Loucy (cell line): ENCODE measurements at regions not wholly inside any gene's neighbourhood (a gene's known extent, or its start where the extent isn't known, plus 50 kb on each side); places are given as distances from the start of the nearest gene placed in this dataset.
"Not testable (repeated sequence)": the region's sequence is repeated elsewhere in the genome, so short reads cannot be mapped to it uniquely, and the experiment has no call there.

Experiments used
- CTCF ChIP-seq: fragments of 200-600 bp; sonication (generic); conservative IDR thresholded peaks from 2 replicates; pipeline ENCODE4 v1.5.1; 2014; ENCODE audit warnings: mild to moderate bottlenecking, antibody characterized with exemption, low read length
- EZH2phosphoT487 ChIP-seq: fragments of 200-600 bp; IDR thresholded peaks from 2 replicates; pipeline ENCODE4 v1.6.1; 2018; ENCODE audit warnings: antibody characterized with exemption, mild to moderate bottlenecking, moderate library complexity, borderline replicate concordance

DNA sequence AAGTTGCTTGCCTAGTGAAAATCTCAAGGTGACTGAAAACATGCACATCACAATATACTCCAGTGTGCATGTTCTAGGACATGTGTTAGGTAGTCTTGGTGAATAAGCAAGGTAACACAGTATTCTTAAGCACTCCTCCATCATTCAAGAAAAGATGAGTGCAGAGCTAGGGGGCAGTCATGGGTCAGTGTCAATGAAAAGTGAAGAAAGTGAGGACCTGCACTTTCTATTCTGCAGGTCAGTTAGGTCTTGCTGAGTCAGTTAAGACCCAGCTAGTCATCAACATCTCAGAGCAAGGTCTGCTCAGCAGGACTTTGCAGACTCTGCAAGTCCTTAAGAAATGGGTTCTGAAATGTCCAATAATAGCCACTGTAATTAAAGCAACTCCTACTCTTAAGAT lies 754.1 kb downstream of the TTLL7 start:
- not testable (repeated sequence) for TF ChIP-seq EZH2phosphoT487, CTCF
